NB4 (cell line): ENCODE measurements at regions not wholly inside any gene's neighbourhood (a gene's known extent, or its start where the extent isn't known, plus 50 kb on each side); places are given as distances from the start of the nearest gene placed in this dataset.

ENCODE experiments used
- DNase-seq: peaks from one replicate; pipeline ENCODE4 v3.0.0; 2010; ENCODE audit warnings: low read depth
- H3K4me3 ChIP-seq: one replicate; pipeline ENCODE4 v1.5.1; 2011; ENCODE audit warnings: mild to moderate bottlenecking, low read depth, low read length, moderate library complexity
- CTCF ChIP-seq: IDR thresholded peaks from one replicate; pipeline ENCODE4 v1.5.1; 2012; ENCODE audit warnings: low read depth, low read length
- MAX ChIP-seq: IDR thresholded peaks from 2 replicates; pipeline ENCODE4 v1.6.1; 2011; ENCODE audit warnings: low read depth, low read length
- MYC ChIP-seq: IDR thresholded peaks from 2 replicates; pipeline ENCODE4 v1.6.1; 2011; ENCODE audit warnings: low read depth, low read length
- POLR2A ChIP-seq: IDR thresholded peaks from 2 replicates; pipeline ENCODE4 v1.6.1; 2011; ENCODE audit warnings: mild to moderate bottlenecking; ENCODE audit not compliant: insufficient read length; ENCODE audit errors: extremely low read depth

DNA sequence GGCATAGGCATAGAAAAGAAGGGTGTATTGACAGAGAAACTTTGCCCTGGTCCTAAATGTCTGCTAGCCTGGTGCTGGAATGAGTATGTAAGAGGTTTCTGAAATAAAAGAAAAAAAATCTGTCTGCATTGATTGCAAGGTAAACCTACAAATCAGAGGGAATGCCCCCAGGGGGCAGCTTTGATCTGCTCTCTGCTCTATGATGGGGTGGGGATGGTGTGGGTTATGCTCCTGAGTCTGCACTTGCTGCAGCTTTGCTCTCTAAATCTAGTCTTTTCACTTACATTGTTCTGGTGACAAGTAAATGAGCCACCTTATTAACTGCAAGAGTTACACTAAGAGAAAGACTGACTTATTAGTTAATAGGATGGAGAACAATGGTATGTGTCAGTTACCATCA, 468.4 kb upstream of the STXBP6 start:
- no peak for DNase-seq
- no peak overlapping the region for H3K4me3 ChIP-seq
- TF ChIP-seq MYC (no peak), CTCF (no peak), MAX (no peak), POLR2A (no peak)

DNA sequence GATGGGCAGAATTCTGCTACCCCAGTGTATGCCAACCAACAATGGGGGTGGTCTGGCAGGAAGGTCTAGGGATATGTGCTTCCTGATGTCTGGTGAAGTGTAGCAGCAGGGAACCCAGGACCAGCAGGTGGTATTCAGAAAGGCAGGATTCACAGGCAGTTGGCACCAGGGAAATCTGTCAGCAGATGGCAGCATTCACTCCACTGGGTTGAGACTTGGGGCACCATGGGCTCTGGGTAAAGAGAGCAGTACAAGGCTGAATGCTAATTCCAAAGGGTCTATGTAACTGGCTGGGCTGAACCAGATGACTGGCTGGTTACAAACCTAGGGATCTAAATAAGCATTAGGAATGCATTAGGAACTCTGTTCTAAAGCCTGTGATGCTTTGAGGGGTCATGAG, 466.9 kb upstream of the STXBP6 start:
- no peak for TF ChIP-seq MYC
- H3K4me3 ChIP-seq = no peak overlapping the region
- DNase-seq = no peak

GRCh38 chr14:25508845-25509244, 458.9 kb upstream of the STXBP6 start:
- no peak overlapping the region for H3K4me3 ChIP-seq
- TF ChIP-seq MYC (no peak), POLR2A (no peak), CTCF (no peak), MAX (no peak)
- no peak for DNase-seq

GRCh38 chr14:25501749-25502148, 451.8 kb upstream of the STXBP6 start:
- DNase-seq = no peak
- no peak for TF ChIP-seq CTCF
- no peak for TF ChIP-seq POLR2A
- TF ChIP-seq MYC = no peak
- TF ChIP-seq MAX = no peak
- no peak overlapping the region for H3K4me3 ChIP-seq

- no peak overlapping the region for H3K4me3 ChIP-seq
- TF ChIP-seq CTCF = no peak
- no peak for TF ChIP-seq MAX
- TF ChIP-seq MYC = no peak
- no peak for TF ChIP-seq POLR2A
- DNase-seq = no peak
These were observed 439.0 kb upstream of the STXBP6 start for GRCh38 chr14:25488961-25489360.

DNA sequence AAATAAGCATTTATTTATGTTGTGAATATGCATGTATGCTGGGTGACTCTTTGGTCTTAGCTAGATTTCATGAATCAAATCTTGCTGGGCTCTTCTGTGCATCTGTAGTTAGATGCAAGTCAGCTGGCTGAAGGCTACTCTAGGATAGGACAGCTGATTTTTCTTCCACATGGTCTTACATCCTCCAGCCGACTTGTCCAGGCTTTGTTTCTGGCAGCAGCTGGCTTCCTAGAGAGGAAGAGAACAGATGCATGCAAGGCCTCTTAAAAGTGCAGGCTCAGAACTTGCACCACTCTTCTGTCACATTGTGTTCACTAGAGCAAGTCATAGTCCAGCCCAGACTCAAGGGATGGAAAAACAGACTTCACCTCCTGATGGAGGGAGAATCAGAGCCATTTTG, 435.4 kb upstream of the STXBP6 start:
- no peak for TF ChIP-seq MYC
- TF ChIP-seq MAX = no peak
- no peak for TF ChIP-seq CTCF
- TF ChIP-seq POLR2A = no peak
- no peak overlapping the region for H3K4me3 ChIP-seq
- no peak for DNase-seq

- no peak for DNase-seq
These were observed 435.0 kb upstream of the STXBP6 start for GRCh38 chr14:25484906-25485305.

More at GRCh38 chr14:25484906-25485305, 435.0 kb upstream of the STXBP6 start:
- TF ChIP-seq MAX = no peak
- TF ChIP-seq POLR2A = no peak
- no peak for TF ChIP-seq CTCF
- no peak for TF ChIP-seq MYC
- no peak overlapping the region for H3K4me3 ChIP-seq
